22Rv1 (cell line): ENCODE measurements at regions not wholly inside any gene's neighbourhood (a gene's known extent, or its start where the extent isn't known, plus 50 kb on each side); places are given as distances from the start of the nearest gene placed in this dataset.

Experiments used
- CTCF ChIP-seq: fragments of 450-650 bp; IDR thresholded peaks from 2 replicates; pipeline ENCODE4 v1.5.1; 2017; ENCODE audit warnings: mild to moderate bottlenecking
- ZFX ChIP-seq: fragments of 450-650 bp; IDR thresholded peaks from 2 replicates; pipeline ENCODE4 v1.6.1; 2017; ENCODE audit warnings: antibody characterized with exemption, borderline replicate concordance

- TF ChIP-seq CTCF, result no peak
- TF ChIP-seq ZFX, result no peak
Measured at GRCh38 chr2:9690716-9691498, 60.1 kb upstream of the YWHAQ start.
